Adrenal gland (tissue), 9 donors: ENCODE measurements at regions not wholly inside any gene's neighbourhood (a gene's known extent, or its start where the extent isn't known, plus 50 kb on each side); places are given as distances from the start of the nearest gene placed in this dataset.

Source experiments
- DNase-seq, 7 donors: peaks; one replicate each; pipeline ENCODE4 v3.0.0-alpha.2; 2019 to 2020
- H3K27ac ChIP-seq, 5 donors: fragments of 200-600 bp; sonication (generic) in 4 of 5; 1 replicate in 3 of 5; 2 replicates in 2 of 5; pipeline versions ENCODE4 v1.5.1 to v1.8.0; 2016 to 2020; ENCODE audit warnings: mild to moderate bottlenecking in 1 of 5
- H3K27me3 ChIP-seq: fragments of 200-600 bp; 2 replicates; pipeline ENCODE4 v1.8.0; 2021
- H3K36me3 ChIP-seq, 2 donors: fragments of 200-600 bp; replicated peaks in 1 of 2; 1 replicate in 1 of 2; 2 replicates in 1 of 2; pipeline versions ENCODE4 v1.5.1 to v1.8.0; 2018 to 2022
- H3K4me1 ChIP-seq, 2 donors: fragments of 200-600 bp; replicated peaks in 1 of 2; 1 replicate in 1 of 2; 2 replicates in 1 of 2; pipeline versions ENCODE4 v1.5.1 to v1.8.0; 2018 to 2021
- H3K4me3 ChIP-seq, 4 donors: fragments of 200-600 bp; sonication (generic) in 3 of 4; one replicate each; pipeline ENCODE4 v1.5.1; 2016 to 2018
- H3K9me3 ChIP-seq, 3 donors: fragments of 200-600 bp; sonication (generic) in 1 of 3; replicated peaks in 1 of 3; 1 replicate in 2 of 3; 2 replicates in 1 of 3; pipeline versions ENCODE4 v1.5.1 to v1.8.0; 2016 to 2021
- POLR2A ChIP-seq, 2 donors: fragments of 450-650 bp; IDR thresholded peaks; one replicate each; pipeline ENCODE4 v1.6.1; 2017; ENCODE audit warnings: antibody characterized with exemption in 2 of 2, mild to moderate bottlenecking in 2 of 2, moderate library complexity in 1 of 2
- WGBS, 4 donors: extraction: QIAGEN DNeasy Blood & Tissue Kit in 2 of 4; methylation state at CpG; one replicate each; pipeline versions ENCODE4 v1.1.5 to v1.1.7; 2013 to 2017; 5-methylcytosine and 5-hydroxymethylcytosine counted together
- intact Hi-C, 2 donors: fragments of 100-400 bp; cut with DNase I; formaldehyde crosslinking; loops; one replicate each; pipeline versions ENCODE4 v1.14.1 to v1.15.0; 2022 to 2023
- TF ChIP-seq, protein P1 (sequence below), 6 experiments: fragments of 450-650 bp in 4 of 6; fragments of 200-600 bp in 2 of 6; sonication (generic) in 1 of 6; IDR thresholded peaks; 1 replicate in 5 of 6; 2 replicates in 1 of 6; pipeline versions ENCODE4 v1.5.1 to v1.8.0; 2016 to 2021; ENCODE audit warnings: antibody characterized with exemption in 6 of 6, mild to moderate bottlenecking in 2 of 6, moderate library complexity in 1 of 6
- donor health status: healthy with polysubstance abuse.
- donor health status: Bipolar disorder and iron deficiency.
- donor health status: DM: yes; HTN: yes; CAD: no.
- donor health status: DM: no; HTN: no; CAD: no.
- donor health status: DM: no; HTN: no; CAD: no.

- no peaks in the 10 kb centered on the region for H3K27me3 ChIP-seq
- 68 to 87% (median 75%) methylated on average over 2 of the region's 2 CpGs for WGBS, 4 donors
- no peak overlapping the region for H3K27ac ChIP-seq
- TF ChIP-seq POLR2A (IDR thresholded peaks at IDR 0.05) = no peak
- TF ChIP-seq, protein P1, sequence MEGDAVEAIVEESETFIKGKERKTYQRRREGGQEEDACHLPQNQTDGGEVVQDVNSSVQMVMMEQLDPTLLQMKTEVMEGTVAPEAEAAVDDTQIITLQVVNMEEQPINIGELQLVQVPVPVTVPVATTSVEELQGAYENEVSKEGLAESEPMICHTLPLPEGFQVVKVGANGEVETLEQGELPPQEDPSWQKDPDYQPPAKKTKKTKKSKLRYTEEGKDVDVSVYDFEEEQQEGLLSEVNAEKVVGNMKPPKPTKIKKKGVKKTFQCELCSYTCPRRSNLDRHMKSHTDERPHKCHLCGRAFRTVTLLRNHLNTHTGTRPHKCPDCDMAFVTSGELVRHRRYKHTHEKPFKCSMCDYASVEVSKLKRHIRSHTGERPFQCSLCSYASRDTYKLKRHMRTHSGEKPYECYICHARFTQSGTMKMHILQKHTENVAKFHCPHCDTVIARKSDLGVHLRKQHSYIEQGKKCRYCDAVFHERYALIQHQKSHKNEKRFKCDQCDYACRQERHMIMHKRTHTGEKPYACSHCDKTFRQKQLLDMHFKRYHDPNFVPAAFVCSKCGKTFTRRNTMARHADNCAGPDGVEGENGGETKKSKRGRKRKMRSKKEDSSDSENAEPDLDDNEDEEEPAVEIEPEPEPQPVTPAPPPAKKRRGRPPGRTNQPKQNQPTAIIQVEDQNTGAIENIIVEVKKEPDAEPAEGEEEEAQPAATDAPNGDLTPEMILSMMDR (IDR thresholded peaks at IDR 0.05) = no peak
- H3K4me1 ChIP-seq = no peaks in the 10 kb centered on the region
- intact Hi-C loops = no loop called here
- H3K9me3 ChIP-seq = no peaks in the 10 kb centered on the region
- no peak overlapping the region for H3K4me3 ChIP-seq
- no peaks in the 10 kb centered on the region for H3K36me3 ChIP-seq
- DNase-seq = no peak
Measured at GRCh38 chr3:167100200-167100599, 279.9 kb downstream of the ZBBX start.

DNA sequence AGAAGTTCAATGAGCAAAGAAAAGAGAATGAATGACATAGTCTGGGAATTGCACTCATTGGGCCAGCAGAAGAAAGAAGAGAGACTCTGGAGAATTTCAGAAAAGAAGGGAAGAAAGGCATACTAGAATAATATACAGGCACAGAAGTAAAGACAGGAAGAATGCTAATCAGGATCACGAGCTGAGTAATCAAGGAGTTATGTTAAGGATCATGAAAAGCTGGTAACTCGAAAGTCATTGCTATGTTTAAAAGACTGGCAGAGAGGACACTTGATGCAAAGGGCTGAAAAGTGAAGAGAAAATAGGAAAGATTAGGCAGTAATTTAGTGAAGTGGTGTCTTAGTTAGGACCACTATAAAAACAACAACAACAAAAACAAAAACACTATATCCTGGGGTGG is 284.1 kb downstream of the ZBBX start:
- H3K27me3 ChIP-seq = no peaks in the 10 kb centered on the region
- H3K9me3 ChIP-seq = no peaks in the 10 kb centered on the region
- no peaks in the 10 kb centered on the region for H3K36me3 ChIP-seq
- no peaks in the 10 kb centered on the region for H3K4me1 ChIP-seq
- TF ChIP-seq, protein P1 (IDR thresholded peaks at IDR 0.05) = no peak
- no peak for TF ChIP-seq POLR2A (IDR thresholded peaks at IDR 0.05)
- intact Hi-C loops = no loop called here
- DNase-seq = no peak
- H3K27ac ChIP-seq = no peak overlapping the region
- 60 to 77% (median 61%) methylated on average over 2 of the region's 2 CpGs for WGBS, 4 donors
- no peak overlapping the region for H3K4me3 ChIP-seq

DNA sequence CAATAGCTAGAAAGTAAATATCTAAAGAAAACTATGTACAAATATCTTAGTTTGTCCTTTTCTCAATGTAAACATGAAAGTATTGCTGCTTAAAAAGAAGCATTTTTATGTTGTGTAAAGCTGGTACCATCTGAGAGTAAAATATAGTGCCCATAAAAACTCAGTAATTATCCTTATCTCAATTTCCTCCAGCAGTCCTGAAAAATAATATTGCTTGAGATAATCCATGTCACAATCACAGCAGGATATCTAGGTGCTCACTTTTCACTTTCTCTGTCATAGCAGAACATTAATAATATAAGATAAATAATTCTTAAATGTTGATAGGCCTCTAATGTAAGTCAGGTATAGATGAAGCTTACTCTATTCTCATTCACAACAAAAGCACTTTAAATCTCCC is 285.5 kb downstream of the ZBBX start:
- Histone ChIP-seq H3K36me3 (no peaks in the 10 kb centered on the region), H3K27ac (no peak overlapping the region), H3K9me3 (no peaks in the 10 kb centered on the region), H3K4me1 (no peaks in the 10 kb centered on the region), H3K4me3 (no peak overlapping the region), H3K27me3 (no peaks in the 10 kb centered on the region)
- DNase-seq = no peak
- intact Hi-C loops = no loop called here
- TF ChIP-seq POLR2A (IDR thresholded peaks at IDR 0.05) = no peak
- TF ChIP-seq, protein P1 (IDR thresholded peaks at IDR 0.05) = no peak

GRCh38 chr3:167091226-167091625 is 288.9 kb downstream of the ZBBX start:
- DNase-seq = no peak
- H3K27me3 ChIP-seq = no peaks in the 10 kb centered on the region
- H3K4me3 ChIP-seq = no peak overlapping the region
- 17 to 31% (median 22%) methylated on average over 2 of the region's 2 CpGs for WGBS, 4 donors
- H3K27ac ChIP-seq = no peak overlapping the region
- no peaks in the 10 kb centered on the region for H3K36me3 ChIP-seq
- TF ChIP-seq, protein P1 (IDR thresholded peaks at IDR 0.05) = no peak
- TF ChIP-seq POLR2A (IDR thresholded peaks at IDR 0.05) = no peak
- no peaks in the 10 kb centered on the region for H3K4me1 ChIP-seq
- intact Hi-C loops = no loop called here
- H3K9me3 ChIP-seq = no peaks in the 10 kb centered on the region
